HuH-7.5 (cell line): ENCODE measurements at regions not wholly inside any gene's neighbourhood (a gene's known extent, or its start where the extent isn't known, plus 50 kb on each side); places are given as distances from the start of the nearest gene placed in this dataset.

Experiments used
- DNase-seq: peaks from one replicate; pipeline ENCODE4 v3.0.0; 2011; ENCODE audit warnings: low spot score

GRCh38 chr20:39398656-39399055, 436.5 kb downstream of the DHX35 start:
- DNase-seq, result no peak

- DNase-seq, result no peak
Measured at GRCh38 chr20:39397646-39398045, 435.5 kb downstream of the DHX35 start.

GRCh38 chr20:39395478-39396291, 433.5 kb downstream of the DHX35 start:
- no peak for DNase-seq

GRCh38 chr20:39394461-39394860, 432.3 kb downstream of the DHX35 start:
- no peak for DNase-seq

- DNase-seq, result no peak
Measured at GRCh38 chr20:39390186-39390585, 428.0 kb downstream of the DHX35 start.

GRCh38 chr20:39381595-39381994, 419.5 kb downstream of the DHX35 start:
- no peak for DNase-seq

GRCh38 chr20:39378776-39379175, 416.6 kb downstream of the DHX35 start:
- no peak for DNase-seq

GRCh38 chr20:39376788-39377187, 414.6 kb downstream of the DHX35 start:
- DNase-seq, result no peak

- DNase-seq, result no peak
Measured at GRCh38 chr20:39364320-39364719, 402.2 kb downstream of the DHX35 start.

- no peak for DNase-seq
Measured at GRCh38 chr20:39359981-39360620, 398.0 kb downstream of the DHX35 start.

GRCh38 chr20:39358052-39358451, 395.9 kb downstream of the DHX35 start:
- no peak for DNase-seq

GRCh38 chr20:39356908-39357307, 394.8 kb downstream of the DHX35 start:
- DNase-seq, result no peak

GRCh38 chr20:39349240-39349639, 387.1 kb downstream of the DHX35 start:
- DNase-seq, result no peak

- no peak for DNase-seq
Measured at GRCh38 chr20:39347626-39348025, 385.5 kb downstream of the DHX35 start.

- DNase-seq, result no peak
Measured at GRCh38 chr20:39342463-39342862, 380.3 kb downstream of the DHX35 start.

GRCh38 chr20:39338469-39339376, 376.6 kb downstream of the DHX35 start:
- no peak for DNase-seq

- DNase-seq, result no peak
Measured at GRCh38 chr20:39333211-39333610, 371.1 kb downstream of the DHX35 start.

- DNase-seq, result no peak
Measured at GRCh38 chr20:39328347-39328746, 366.2 kb downstream of the DHX35 start.

GRCh38 chr20:39326050-39326449, 363.9 kb downstream of the DHX35 start:
- DNase-seq, result no peak

GRCh38 chr20:39318911-39319310, 356.8 kb downstream of the DHX35 start:
- no peak for DNase-seq

- no peak for DNase-seq
Measured at GRCh38 chr20:39312676-39313075, 350.5 kb downstream of the DHX35 start.

- no peak for DNase-seq
Measured at GRCh38 chr20:39311851-39312506, 349.8 kb downstream of the DHX35 start.
